ENCODE measurements at regions not wholly inside any gene's neighbourhood (a gene's known extent, or its start where the extent isn't known, plus 50 kb on each side); places are given as distances from the start of the nearest gene placed in this dataset.

DNA sequence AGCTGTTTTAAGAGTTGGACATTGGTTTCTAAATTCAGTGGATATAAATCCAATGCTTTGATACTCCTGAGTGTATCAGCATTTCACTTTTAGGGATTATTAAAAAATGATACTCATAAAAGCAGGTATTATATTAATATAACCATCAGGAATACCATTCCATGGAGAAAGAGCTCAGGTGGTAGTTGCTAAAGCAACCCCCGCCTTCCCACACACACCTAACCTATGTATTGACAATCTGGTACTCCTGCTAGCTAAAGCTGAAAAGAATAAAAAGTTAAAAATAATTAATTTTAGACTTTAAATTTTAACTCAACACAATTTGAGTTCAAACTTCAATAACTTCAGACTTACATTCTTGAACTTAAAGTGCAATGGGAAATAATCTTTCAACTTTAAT, 717.1 kb upstream of the HS3ST1 start:
- DNase-seq (no peak), ATAC-seq (ENCODE audit: low FRiP score in 2 of 2) (no peak)
- H3K4me3 ChIP-seq: no peak overlapping the region
- no peaks in the 10 kb centered on the region for H3K9me3 ChIP-seq
- H3K36me3 ChIP-seq: no peaks in the 10 kb centered on the region
- H3K4me1 ChIP-seq: no peaks in the 10 kb centered on the region
- WGBS, 2 donors: 89 to 93% methylated on average over 1 of the region's 1 CpG
- H3K27me3 ChIP-seq: no peaks in the 10 kb centered on the region
- TF ChIP-seq POLR2A (IDR thresholded peaks at IDR 0.05): no peak
- TF ChIP-seq POLR2AphosphoS5 (IDR thresholded peaks at IDR 0.05): no peak
- TF ChIP-seq, protein P1, sequence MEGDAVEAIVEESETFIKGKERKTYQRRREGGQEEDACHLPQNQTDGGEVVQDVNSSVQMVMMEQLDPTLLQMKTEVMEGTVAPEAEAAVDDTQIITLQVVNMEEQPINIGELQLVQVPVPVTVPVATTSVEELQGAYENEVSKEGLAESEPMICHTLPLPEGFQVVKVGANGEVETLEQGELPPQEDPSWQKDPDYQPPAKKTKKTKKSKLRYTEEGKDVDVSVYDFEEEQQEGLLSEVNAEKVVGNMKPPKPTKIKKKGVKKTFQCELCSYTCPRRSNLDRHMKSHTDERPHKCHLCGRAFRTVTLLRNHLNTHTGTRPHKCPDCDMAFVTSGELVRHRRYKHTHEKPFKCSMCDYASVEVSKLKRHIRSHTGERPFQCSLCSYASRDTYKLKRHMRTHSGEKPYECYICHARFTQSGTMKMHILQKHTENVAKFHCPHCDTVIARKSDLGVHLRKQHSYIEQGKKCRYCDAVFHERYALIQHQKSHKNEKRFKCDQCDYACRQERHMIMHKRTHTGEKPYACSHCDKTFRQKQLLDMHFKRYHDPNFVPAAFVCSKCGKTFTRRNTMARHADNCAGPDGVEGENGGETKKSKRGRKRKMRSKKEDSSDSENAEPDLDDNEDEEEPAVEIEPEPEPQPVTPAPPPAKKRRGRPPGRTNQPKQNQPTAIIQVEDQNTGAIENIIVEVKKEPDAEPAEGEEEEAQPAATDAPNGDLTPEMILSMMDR (IDR thresholded peaks at IDR 0.05): no peak
- no peak for TF ChIP-seq EP300 (IDR thresholded peaks at IDR 0.05)
- no peak overlapping the region for H3K27ac ChIP-seq

DNA sequence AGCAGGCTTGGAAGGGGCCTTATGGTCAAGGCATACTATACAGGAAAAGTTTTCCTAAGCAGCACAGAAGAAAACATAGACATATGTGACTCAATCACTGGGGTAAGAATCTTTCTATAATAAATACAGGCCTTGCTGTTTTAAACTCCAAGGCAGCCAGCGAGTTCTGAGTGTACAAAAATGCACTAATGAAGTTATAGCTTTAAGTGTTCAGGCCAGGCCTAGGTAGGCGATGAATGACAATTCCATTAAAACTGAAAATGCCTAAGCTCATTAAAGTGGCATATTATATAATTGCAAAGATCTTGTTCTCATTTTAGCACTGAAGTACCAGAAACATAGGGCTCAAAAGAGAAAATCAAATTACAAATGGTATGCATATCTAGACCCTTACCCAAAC, 716.4 kb upstream of the HS3ST1 start:
- no peak for ATAC-seq (ENCODE audit: low FRiP score in 2 of 2)
- no peaks in the 10 kb centered on the region for H3K27me3 ChIP-seq

DNA sequence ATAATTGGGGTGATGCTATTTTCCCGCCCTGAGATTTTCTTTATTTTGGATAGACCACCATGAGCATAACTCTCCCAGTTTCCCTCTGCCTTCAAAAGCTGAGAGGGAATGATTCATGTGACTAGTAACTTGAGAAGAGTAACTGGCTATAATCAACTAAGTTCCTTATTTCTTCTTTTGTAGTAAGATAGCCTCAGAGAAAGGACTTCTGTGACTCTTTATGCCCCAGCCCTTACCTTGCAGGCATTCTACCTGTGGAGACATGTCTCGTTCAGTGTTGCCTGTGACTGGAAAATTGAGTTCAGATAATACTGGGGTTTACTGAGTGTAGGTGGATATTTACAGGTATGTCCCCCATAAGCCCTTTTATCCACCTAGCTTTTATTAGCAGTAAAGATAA, 715.4 kb upstream of the HS3ST1 start:
- Histone ChIP-seq H3K27me3 (no peaks in the 10 kb centered on the region), H3K4me3 (no peak overlapping the region), H3K4me1 (no peaks in the 10 kb centered on the region), H3K36me3 (no peaks in the 10 kb centered on the region), H3K9me3 (no peaks in the 10 kb centered on the region), H3K27ac (no peak overlapping the region)
- TF ChIP-seq EP300 (IDR thresholded peaks at IDR 0.05) (no peak), POLR2AphosphoS5 (IDR thresholded peaks at IDR 0.05) (no peak), POLR2A (IDR thresholded peaks at IDR 0.05) (no peak)
- TF ChIP-seq, protein P1 (IDR thresholded peaks at IDR 0.05): no peak
- no peak for ATAC-seq (ENCODE audit: low FRiP score in 2 of 2)
- 77 to 93% methylated on average over 2 of the region's 2 CpGs for WGBS, 2 donors
- no peak for DNase-seq

More for the DNA sequence above, 716.4 kb upstream of the HS3ST1 start:
- TF ChIP-seq POLR2AphosphoS5 (IDR thresholded peaks at IDR 0.05) (no peak), POLR2A (IDR thresholded peaks at IDR 0.05) (no peak), EP300 (IDR thresholded peaks at IDR 0.05) (no peak)
- TF ChIP-seq, protein P1 (IDR thresholded peaks at IDR 0.05): no peak
- H3K4me1 ChIP-seq: no peaks in the 10 kb centered on the region
- 84 to 86% methylated on average over 2 of the region's 2 CpGs for WGBS, 2 donors
- no peak overlapping the region for H3K27ac ChIP-seq
- no peaks in the 10 kb centered on the region for H3K36me3 ChIP-seq
- H3K9me3 ChIP-seq: no peaks in the 10 kb centered on the region
- DNase-seq: no peak
- H3K4me3 ChIP-seq: no peak overlapping the region

DNA sequence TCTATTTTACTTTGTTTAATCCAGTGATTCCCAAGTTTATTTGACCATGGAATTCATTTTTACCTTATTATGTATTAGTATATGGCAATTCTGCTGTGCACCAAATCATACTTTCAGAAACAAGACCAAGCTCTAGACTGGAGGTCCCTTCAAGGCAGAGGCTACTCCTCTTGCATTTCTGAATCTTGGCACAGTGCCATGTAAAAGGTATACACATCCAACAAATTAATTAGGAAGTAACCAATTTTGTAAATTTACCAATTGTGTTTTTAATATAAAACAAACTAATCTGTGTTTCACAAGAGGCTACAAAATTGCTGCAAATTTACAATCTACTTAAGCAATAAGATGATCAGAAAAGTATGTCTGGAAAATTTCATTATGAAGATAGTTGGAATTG, 712.2 kb upstream of the HS3ST1 start:
- Histone ChIP-seq H3K4me3 (no peak overlapping the region), H3K9me3 (no peaks in the 10 kb centered on the region)

DNA sequence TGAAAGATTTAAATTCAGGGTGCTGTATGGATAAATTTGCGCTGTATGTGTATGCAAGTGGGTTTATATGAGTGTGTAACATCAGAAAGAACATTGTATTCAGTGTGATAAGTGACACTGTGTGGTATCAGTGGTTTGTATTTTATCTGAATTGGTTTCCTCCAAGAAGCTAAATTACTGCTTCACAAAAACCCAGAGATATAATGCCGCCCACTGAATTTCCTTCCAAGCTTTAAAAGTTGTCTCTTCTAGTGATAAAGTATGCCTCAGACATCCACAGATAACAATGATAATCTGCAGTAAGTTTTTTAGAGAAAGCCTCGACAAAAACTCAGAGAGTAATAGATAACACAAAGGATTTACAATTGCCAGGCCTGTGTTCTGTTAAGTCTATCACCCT, 710.6 kb upstream of the HS3ST1 start:
- H3K27ac ChIP-seq: no peak overlapping the region
- TF ChIP-seq EP300 (IDR thresholded peaks at IDR 0.05): no peak
- no peak for TF ChIP-seq POLR2AphosphoS5 (IDR thresholded peaks at IDR 0.05)
- no peak for TF ChIP-seq POLR2A (IDR thresholded peaks at IDR 0.05)
- DNase-seq (no peak), ATAC-seq (ENCODE audit: low FRiP score in 2 of 2) (no peak)
- no peak overlapping the region for H3K4me3 ChIP-seq
- H3K36me3 ChIP-seq: no peaks in the 10 kb centered on the region
- H3K27me3 ChIP-seq: no peaks in the 10 kb centered on the region
- H3K9me3 ChIP-seq: no peaks in the 10 kb centered on the region
- WGBS, 2 donors: 57 to 68% methylated on average over 3 of the region's 3 CpGs
- H3K4me1 ChIP-seq: no peaks in the 10 kb centered on the region

More for the DNA sequence above, 712.2 kb upstream of the HS3ST1 start:
- DNase-seq (no peak), ATAC-seq (ENCODE audit: low FRiP score in 2 of 2) (no peak)
- H3K27ac ChIP-seq: no peak overlapping the region
- TF ChIP-seq EP300 (IDR thresholded peaks at IDR 0.05) (no peak), POLR2A (IDR thresholded peaks at IDR 0.05) (no peak), POLR2AphosphoS5 (IDR thresholded peaks at IDR 0.05) (no peak)
- TF ChIP-seq, protein P1 (IDR thresholded peaks at IDR 0.05): no peak
- H3K27me3 ChIP-seq: no peaks in the 10 kb centered on the region
- no peaks in the 10 kb centered on the region for H3K36me3 ChIP-seq
- no peaks in the 10 kb centered on the region for H3K4me1 ChIP-seq
